GM12873 (cell line): ENCODE measurements at regions not wholly inside any gene's neighbourhood (a gene's known extent, or its start where the extent isn't known, plus 50 kb on each side); places are given as distances from the start of the nearest gene placed in this dataset.

Experiments
- TF ChIP-seq, protein P1 (sequence below): IDR thresholded peaks from 2 replicates; pipeline ENCODE4 v1.5.1; 2012; ENCODE audit warnings: low read depth, mild to moderate bottlenecking, moderate library complexity, low read length, control low read depth; ENCODE audit not compliant: insufficient read depth; ENCODE audit errors: missing control alignments

DNA sequence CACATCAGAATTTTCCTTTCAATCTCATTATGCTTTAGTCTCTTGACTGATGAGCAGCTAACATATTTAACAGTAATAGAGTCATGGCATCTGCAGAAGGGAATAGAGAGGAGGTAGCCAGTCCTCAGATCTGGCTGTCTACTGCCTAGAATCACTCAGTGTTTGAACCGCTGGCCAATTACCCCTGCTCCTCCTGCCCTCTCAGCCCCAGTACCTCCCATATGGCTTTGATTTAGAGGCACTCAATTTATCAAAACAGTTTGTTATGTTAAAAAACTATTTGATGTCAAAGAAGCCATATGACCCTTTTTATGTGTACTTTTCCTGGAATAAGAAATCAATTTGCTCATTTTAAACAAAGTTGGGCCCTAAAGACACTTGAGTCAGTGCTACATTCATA lies 355.2 kb downstream of the CMPK2 start:
- TF ChIP-seq, protein P1, sequence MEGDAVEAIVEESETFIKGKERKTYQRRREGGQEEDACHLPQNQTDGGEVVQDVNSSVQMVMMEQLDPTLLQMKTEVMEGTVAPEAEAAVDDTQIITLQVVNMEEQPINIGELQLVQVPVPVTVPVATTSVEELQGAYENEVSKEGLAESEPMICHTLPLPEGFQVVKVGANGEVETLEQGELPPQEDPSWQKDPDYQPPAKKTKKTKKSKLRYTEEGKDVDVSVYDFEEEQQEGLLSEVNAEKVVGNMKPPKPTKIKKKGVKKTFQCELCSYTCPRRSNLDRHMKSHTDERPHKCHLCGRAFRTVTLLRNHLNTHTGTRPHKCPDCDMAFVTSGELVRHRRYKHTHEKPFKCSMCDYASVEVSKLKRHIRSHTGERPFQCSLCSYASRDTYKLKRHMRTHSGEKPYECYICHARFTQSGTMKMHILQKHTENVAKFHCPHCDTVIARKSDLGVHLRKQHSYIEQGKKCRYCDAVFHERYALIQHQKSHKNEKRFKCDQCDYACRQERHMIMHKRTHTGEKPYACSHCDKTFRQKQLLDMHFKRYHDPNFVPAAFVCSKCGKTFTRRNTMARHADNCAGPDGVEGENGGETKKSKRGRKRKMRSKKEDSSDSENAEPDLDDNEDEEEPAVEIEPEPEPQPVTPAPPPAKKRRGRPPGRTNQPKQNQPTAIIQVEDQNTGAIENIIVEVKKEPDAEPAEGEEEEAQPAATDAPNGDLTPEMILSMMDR: no peak

- TF ChIP-seq, protein P1: no peak
Measured at GRCh38 chr2:6512589-6512988, 353.1 kb downstream of the CMPK2 start.

GRCh38 chr2:6516674-6517073 lies 349.0 kb downstream of the CMPK2 start:
- TF ChIP-seq, protein P1: no peak

- TF ChIP-seq, protein P1: no peak
Measured at GRCh38 chr2:6518361-6518760, 347.3 kb downstream of the CMPK2 start.

- TF ChIP-seq, protein P1: no peak
Measured at GRCh38 chr2:6523476-6523875, 342.2 kb downstream of the CMPK2 start.

DNA sequence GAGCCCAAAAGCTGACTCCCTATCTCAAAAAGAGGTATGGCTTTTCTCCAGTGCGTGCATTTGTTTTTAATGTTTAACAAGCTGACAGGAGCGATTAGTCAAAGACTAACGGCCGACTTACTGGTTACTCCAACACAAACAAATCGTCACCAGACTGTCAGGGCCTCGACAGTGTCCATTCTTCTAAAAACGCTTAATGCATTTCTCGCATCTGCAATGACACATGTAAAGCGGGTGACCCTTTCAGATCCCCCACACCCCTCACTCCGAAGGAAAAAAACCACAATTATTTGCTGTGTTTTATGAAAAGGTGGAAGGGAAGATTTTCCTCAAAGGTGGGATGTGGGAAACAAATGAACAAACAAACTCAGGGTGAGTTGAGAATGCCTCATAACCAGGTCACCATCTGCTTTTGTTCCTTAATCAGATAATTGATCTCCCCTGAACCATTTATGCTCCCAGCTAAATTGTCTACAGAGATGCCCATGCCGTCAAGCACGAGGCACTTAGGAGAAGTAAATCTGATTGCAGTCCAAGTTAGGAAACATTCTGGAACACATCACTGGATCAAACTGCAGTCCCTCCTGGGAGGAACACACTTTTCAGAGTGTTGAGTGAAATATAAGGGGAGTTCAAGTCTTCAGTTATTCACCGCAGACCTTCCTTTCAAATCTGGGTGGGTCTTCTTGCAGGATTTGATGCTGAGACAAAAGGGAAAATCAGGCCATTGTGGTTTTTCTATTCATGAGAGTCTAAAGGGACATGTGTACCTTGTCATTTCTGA lies 340.8 kb downstream of the CMPK2 start:
- TF ChIP-seq, protein P1: no peak

- TF ChIP-seq, protein P1: no peak
Measured at GRCh38 chr2:6525475-6525964, 340.2 kb downstream of the CMPK2 start.
